HCT116 (cell line): ENCODE measurements at regions not wholly inside any gene's neighbourhood (a gene's known extent, or its start where the extent isn't known, plus 50 kb on each side); places are given as distances from the start of the nearest gene placed in this dataset.

Source experiments
- ATAC-seq: fragments of 200-7000 bp; cut with Tn5 transposase; 2 replicates; pipeline ENCODE4 v1.9.1; 2020; ENCODE audit warnings: mild to moderate bottlenecking, moderate library complexity
- BruUV-seq: library from RNA; stranded (reverse); fragments of 400-500 nt; replicated peaks from 2 replicates; lab custom pipeline; 2021; lab: Mats Ljungman, UMichigan
- CTCF ChIA-PET: fragments of 300-600 bp; sonication (Branson Sonifier 250); formaldehyde crosslinking; loops from one replicate; lab custom pipeline; 2021; ENCODE audit warnings: antibody characterized with exemption; lab: Charles Lee
- POLR2A ChIA-PET: fragments of 300-600, 350-600 bp; sonication (Branson Sonifier 250); formaldehyde crosslinking; loops from one replicate; lab custom pipeline; 2021; ENCODE audit warnings: antibody characterized with exemption; lab: Charles Lee
- RAD21 ChIA-PET, 2 experiments: fragments of 300-600 bp; sonication (Branson Sonifier 250); formaldehyde crosslinking; loops; one replicate each; lab custom pipeline; 2023; ENCODE audit warnings: low total read pairs in 2 of 2; ENCODE audit not compliant: uncharacterized antibody in 2 of 2, unreplicated experiment in 2 of 2, low non-redundant PET in 1 of 2; lab: Charles Lee
- DNase-seq: peaks from one replicate; pipeline ENCODE4 v3.0.0-alpha.2; 2010; ENCODE audit warnings: low read depth, low spot score
- H2AFZ ChIP-seq: fragments of 200-600 bp; shearing (Covaris generic), sonication (generic); 2 replicates; pipeline ENCODE4 v1.6.1; 2017; ENCODE audit warnings: low read depth, mixed run types, mixed read lengths, antibody characterized with exemption, low read length; ENCODE audit not compliant: poor library complexity, severe bottlenecking
- H3K27ac ChIP-seq: 2 replicates; pipeline ENCODE4 v1.5.1; 2012; ENCODE audit warnings: low read depth, low read length
- H3K27me3 ChIP-seq: fragments of 200-600 bp; sonication (generic); 2 replicates; pipeline ENCODE4 v1.6.1; 2016; ENCODE audit warnings: mixed run types, low read length, mixed read lengths; ENCODE audit not compliant: insufficient read depth
- H3K36me3 ChIP-seq, 2 experiments: fragments of 200-500 bp in 1 of 2; fragments of 200-600 bp in 1 of 2; sonication (Bioruptor generic) in 1 of 2; sonication (generic) in 1 of 2; 2 replicates each; pipeline versions ENCODE4 v1.5.1 to v1.6.1; 2014 to 2016; ENCODE audit warnings: low read length in 2 of 2, inconsistent platforms in 1 of 2, mixed read lengths in 1 of 2, mixed run types in 1 of 2; ENCODE audit not compliant: insufficient read depth in 2 of 2, control insufficient read depth in 1 of 2
- H3K4me1 ChIP-seq, 2 experiments: fragments of 200-600 bp in 1 of 2; sonication (generic) in 1 of 2; 2 replicates each; pipeline versions ENCODE4 v1.5.1 to v1.6.1; 2012 to 2017; ENCODE audit warnings: low read length in 2 of 2, inconsistent platforms in 1 of 2, mild to moderate bottlenecking in 1 of 2, mixed read lengths in 1 of 2, mixed run types in 1 of 2, moderate library complexity in 1 of 2; ENCODE audit not compliant: insufficient read depth in 2 of 2, control insufficient read depth in 1 of 2
- H3K4me2 ChIP-seq: fragments of 200-600 bp; sonication (generic); 2 replicates; pipeline ENCODE4 v1.6.1; 2017; ENCODE audit warnings: mixed run types, low read length, mixed read lengths
- H3K4me3 ChIP-seq, 2 experiments: fragments of 200-600 bp in 1 of 2; sonication (generic) in 1 of 2; replicated peaks in 1 of 2; 2 replicates each; pipeline ENCODE4 v1.5.1; 2011 to 2016; ENCODE audit warnings: low read length in 2 of 2, control low read depth in 1 of 2, low read depth in 1 of 2, mild to moderate bottlenecking in 1 of 2, mixed read lengths in 1 of 2, mixed run types in 1 of 2
- H3K79me2 ChIP-seq: fragments of 200-600 bp; sonication (generic); 2 replicates; pipeline ENCODE4 v1.6.1; 2017; ENCODE audit warnings: mild to moderate bottlenecking, mixed run types, low read length, moderate library complexity, mixed read lengths; ENCODE audit not compliant: insufficient read depth
- H3K9ac ChIP-seq: fragments of 200-600 bp; sonication (generic); 2 replicates; pipeline ENCODE4 v1.6.1; 2016; ENCODE audit warnings: low read length, mixed read lengths
- H3K9me2 ChIP-seq: fragments of 200-600 bp; sonication (generic), shearing (Covaris generic); 2 replicates; pipeline ENCODE4 v1.6.1; 2017; ENCODE audit warnings: mixed run types, mild to moderate bottlenecking, moderate library complexity; ENCODE audit not compliant: insufficient read depth
- H3K9me3 ChIP-seq, 2 experiments: fragments of 200-500 bp in 1 of 2; fragments of 200-600 bp in 1 of 2; sonication (Bioruptor generic) in 1 of 2; sonication (generic) in 1 of 2; 2 replicates each; pipeline ENCODE4 v1.6.1; 2014 to 2017; ENCODE audit warnings: low read length in 2 of 2, mixed read lengths in 2 of 2, inconsistent platforms in 1 of 2, low read depth in 1 of 2, mild to moderate bottlenecking in 1 of 2, mixed run types in 1 of 2, moderate library complexity in 1 of 2; ENCODE audit not compliant: control insufficient read depth in 1 of 2, insufficient read depth in 1 of 2
- H4K20me1 ChIP-seq: fragments of 200-600 bp; sonication (generic), shearing (Covaris generic); 2 replicates; pipeline ENCODE4 v1.6.1; 2017; ENCODE audit warnings: mixed run types, mild to moderate bottlenecking, moderate library complexity; ENCODE audit not compliant: insufficient read depth
- ATF3 ChIP-seq: IDR thresholded peaks from 2 replicates; pipeline ENCODE4 v1.6.1; 2012
- CEBPB ChIP-seq: IDR thresholded peaks from 2 replicates; pipeline ENCODE4 v1.6.1; 2012; ENCODE audit warnings: low read depth
- EGR1 ChIP-seq: IDR thresholded peaks from 2 replicates; pipeline ENCODE4 v1.6.1; 2012; ENCODE audit warnings: low read depth
- EZH2 ChIP-seq: fragments of 200-600 bp; sonication (generic); IDR thresholded peaks from 2 replicates; pipeline ENCODE4 v1.6.1; 2017; ENCODE audit warnings: antibody characterized with exemption, mixed run types
- EZH2phosphoT487 ChIP-seq: fragments of 200-600 bp; IDR thresholded peaks from 2 replicates; pipeline ENCODE4 v1.6.1; 2018; ENCODE audit warnings: antibody characterized with exemption, borderline replicate concordance
- FOSL1 ChIP-seq: IDR thresholded peaks from 2 replicates; pipeline ENCODE4 v1.6.1; 2012; ENCODE audit warnings: low read depth
- JUND ChIP-seq: IDR thresholded peaks from 2 replicates; pipeline ENCODE4 v1.6.1; 2012
- POLR2AphosphoS5 ChIP-seq: IDR thresholded peaks from 2 replicates; pipeline ENCODE4 v1.6.1; 2011; ENCODE audit warnings: mild to moderate bottlenecking, low read depth, low read length, moderate library complexity
- RAD21 ChIP-seq: IDR thresholded peaks from 2 replicates; pipeline ENCODE4 v1.6.1; 2012; ENCODE audit warnings: low read depth, mild to moderate bottlenecking
- REST ChIP-seq: IDR thresholded peaks from 2 replicates; pipeline ENCODE4 v1.6.1; 2012; ENCODE audit warnings: low read depth
- SP1 ChIP-seq: IDR thresholded peaks from 2 replicates; pipeline ENCODE4 v1.6.1; 2012; ENCODE audit warnings: low read depth
- SRF ChIP-seq: IDR thresholded peaks from 2 replicates; pipeline ENCODE4 v1.6.1; 2012; ENCODE audit warnings: low read depth
- YY1 ChIP-seq: IDR thresholded peaks from 2 replicates; pipeline ENCODE4 v1.6.1; 2011; ENCODE audit warnings: low read length, low read depth, moderate library complexity, mild to moderate bottlenecking; ENCODE audit not compliant: insufficient replicate concordance; ENCODE audit errors: extremely low read depth
- ZFX ChIP-seq: fragments of 450-650 bp; IDR thresholded peaks from 2 replicates; pipeline ENCODE4 v1.6.1; 2017
- ZNF274 ChIP-seq: fragments of 200-500 bp; sonication (Bioruptor generic); IDR thresholded peaks from 2 replicates; pipeline ENCODE4 v1.6.1; 2014; ENCODE audit warnings: mild to moderate bottlenecking, low read depth, low read length, inconsistent platforms
- intact Hi-C: fragments of 100-400 bp; cut with micrococcal nuclease; formaldehyde crosslinking; loops from 2 replicates; pipeline ENCODE4 v1.10.0; 2022
- TF ChIP-seq, protein P1 (sequence below): IDR thresholded peaks from 2 replicates; pipeline ENCODE4 v1.6.1; 2011; ENCODE audit warnings: mild to moderate bottlenecking, low read length, moderate library complexity; ENCODE audit not compliant: insufficient replicate concordance; ENCODE audit errors: extremely low read depth
- TF ChIP-seq, protein P2 (sequence below), 3 experiments: fragments of 200-600 bp in 1 of 3; sonication (generic) in 1 of 3; IDR thresholded peaks in 2 of 3; conservative IDR thresholded peaks in 1 of 3; 2 replicates each; pipeline ENCODE4 v1.5.1; 2012 to 2017; ENCODE audit warnings: low read depth in 2 of 3, low read length in 2 of 3, antibody characterized with exemption in 1 of 3, borderline replicate concordance in 1 of 3, control low read depth in 1 of 3, mild to moderate bottlenecking in 1 of 3, mixed read lengths in 1 of 3, mixed run types in 1 of 3, moderate library complexity in 1 of 3; ENCODE audit not compliant: insufficient read depth in 1 of 3
- TF ChIP-seq, protein P3 (sequence below): IDR thresholded peaks from 2 replicates; pipeline ENCODE4 v1.6.1; 2012

DNA sequence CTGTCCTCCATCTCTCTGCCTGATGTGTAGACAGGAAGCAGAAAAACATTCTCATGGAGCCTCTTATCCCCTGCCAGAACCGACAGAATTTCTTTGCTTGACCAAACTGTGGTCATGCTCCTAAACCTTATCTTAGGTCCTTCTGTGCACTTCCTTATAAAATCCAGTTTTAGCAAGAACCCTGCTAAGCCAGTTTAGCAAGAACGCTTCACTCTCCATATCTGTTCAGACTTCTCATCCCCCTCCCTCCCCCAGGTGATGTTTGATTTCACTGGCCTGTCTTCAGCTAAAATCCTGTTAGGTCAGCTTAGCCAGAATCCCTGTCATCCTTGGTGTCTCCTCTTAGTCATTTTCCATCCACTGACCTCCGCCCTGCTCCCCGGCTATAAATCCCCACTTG lies 1130.9 kb upstream of the PRKX start:
- Histone ChIP-seq H3K4me1 (no peaks in the 10 kb centered on the region), H2AFZ (no peak overlapping the region), H3K9ac (no peak overlapping the region), H3K79me2 (no peaks in the 10 kb centered on the region), H3K27ac (no peak overlapping the region)
- CTCF ChIA-PET: no interaction called here
- TF ChIP-seq, protein P1, sequence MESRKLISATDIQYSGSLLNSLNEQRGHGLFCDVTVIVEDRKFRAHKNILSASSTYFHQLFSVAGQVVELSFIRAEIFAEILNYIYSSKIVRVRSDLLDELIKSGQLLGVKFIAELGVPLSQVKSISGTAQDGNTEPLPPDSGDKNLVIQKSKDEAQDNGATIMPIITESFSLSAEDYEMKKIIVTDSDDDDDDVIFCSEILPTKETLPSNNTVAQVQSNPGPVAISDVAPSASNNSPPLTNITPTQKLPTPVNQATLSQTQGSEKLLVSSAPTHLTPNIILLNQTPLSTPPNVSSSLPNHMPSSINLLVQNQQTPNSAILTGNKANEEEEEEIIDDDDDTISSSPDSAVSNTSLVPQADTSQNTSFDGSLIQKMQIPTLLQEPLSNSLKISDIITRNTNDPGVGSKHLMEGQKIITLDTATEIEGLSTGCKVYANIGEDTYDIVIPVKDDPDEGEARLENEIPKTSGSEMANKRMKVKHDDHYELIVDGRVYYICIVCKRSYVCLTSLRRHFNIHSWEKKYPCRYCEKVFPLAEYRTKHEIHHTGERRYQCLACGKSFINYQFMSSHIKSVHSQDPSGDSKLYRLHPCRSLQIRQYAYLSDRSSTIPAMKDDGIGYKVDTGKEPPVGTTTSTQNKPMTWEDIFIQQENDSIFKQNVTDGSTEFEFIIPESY: no peak
- TF ChIP-seq, protein P2, sequence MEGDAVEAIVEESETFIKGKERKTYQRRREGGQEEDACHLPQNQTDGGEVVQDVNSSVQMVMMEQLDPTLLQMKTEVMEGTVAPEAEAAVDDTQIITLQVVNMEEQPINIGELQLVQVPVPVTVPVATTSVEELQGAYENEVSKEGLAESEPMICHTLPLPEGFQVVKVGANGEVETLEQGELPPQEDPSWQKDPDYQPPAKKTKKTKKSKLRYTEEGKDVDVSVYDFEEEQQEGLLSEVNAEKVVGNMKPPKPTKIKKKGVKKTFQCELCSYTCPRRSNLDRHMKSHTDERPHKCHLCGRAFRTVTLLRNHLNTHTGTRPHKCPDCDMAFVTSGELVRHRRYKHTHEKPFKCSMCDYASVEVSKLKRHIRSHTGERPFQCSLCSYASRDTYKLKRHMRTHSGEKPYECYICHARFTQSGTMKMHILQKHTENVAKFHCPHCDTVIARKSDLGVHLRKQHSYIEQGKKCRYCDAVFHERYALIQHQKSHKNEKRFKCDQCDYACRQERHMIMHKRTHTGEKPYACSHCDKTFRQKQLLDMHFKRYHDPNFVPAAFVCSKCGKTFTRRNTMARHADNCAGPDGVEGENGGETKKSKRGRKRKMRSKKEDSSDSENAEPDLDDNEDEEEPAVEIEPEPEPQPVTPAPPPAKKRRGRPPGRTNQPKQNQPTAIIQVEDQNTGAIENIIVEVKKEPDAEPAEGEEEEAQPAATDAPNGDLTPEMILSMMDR (IDR thresholded peaks at IDR 0.05 in 2 of 3, conservative IDR thresholded peaks at IDR 0.05 in 1 of 3; ENCODE audit: borderline replicate concordance in 1 of 3, insufficient read depth in 1 of 3, low read depth in 2 of 3, low read length in 2 of 3): no peak
- TF ChIP-seq REST: no peak
- no peak for TF ChIP-seq JUND
- no peak for TF ChIP-seq ATF3
- no peak for TF ChIP-seq CEBPB
- TF ChIP-seq YY1: no peak
- TF ChIP-seq SP1: no peak
- TF ChIP-seq SRF: no peak
- TF ChIP-seq FOSL1: no peak
- no peak for TF ChIP-seq EGR1
- TF ChIP-seq RAD21: no peak
- no peak for TF ChIP-seq EZH2phosphoT487
- TF ChIP-seq EZH2: no peak
- TF ChIP-seq, protein P3, sequence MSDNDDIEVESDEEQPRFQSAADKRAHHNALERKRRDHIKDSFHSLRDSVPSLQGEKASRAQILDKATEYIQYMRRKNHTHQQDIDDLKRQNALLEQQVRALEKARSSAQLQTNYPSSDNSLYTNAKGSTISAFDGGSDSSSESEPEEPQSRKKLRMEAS: no peak
- TF ChIP-seq POLR2AphosphoS5: no peak
- TF ChIP-seq ZNF274: no peak
- no peak for TF ChIP-seq ZFX
- TF ChIP-seq, all 23 proteins: peak for 0
- Histone ChIP-seq H3K9me2 (no peaks in the 10 kb centered on the region), H4K20me1 (no peaks in the 10 kb centered on the region), H3K4me3 (no peak overlapping the region), H3K36me3 (no peaks in the 10 kb centered on the region), H3K9me3 (no peaks in the 10 kb centered on the region), H3K27me3 (no peaks in the 10 kb centered on the region), H3K4me2 (no peak overlapping the region)
- BruUV-seq: no TSS peak
- intact Hi-C loops: no loop called here
- ChIA-PET POLR2A (no interaction called here), RAD21 (no interaction called here)
- ATAC-seq: no peak
- no peak for DNase-seq
